ENCODE measurements at regions not wholly inside any gene's neighbourhood (a gene's known extent, or its start where the extent isn't known, plus 50 kb on each side); places are given as distances from the start of the nearest gene placed in this dataset.

- TF ChIP-seq USF2 (IDR thresholded peaks at IDR 0.05), result no peak
- no peak for TF ChIP-seq EHMT2 (IDR thresholded peaks at IDR 0.05; ENCODE audit: low read depth)
- TF ChIP-seq, protein P1, sequence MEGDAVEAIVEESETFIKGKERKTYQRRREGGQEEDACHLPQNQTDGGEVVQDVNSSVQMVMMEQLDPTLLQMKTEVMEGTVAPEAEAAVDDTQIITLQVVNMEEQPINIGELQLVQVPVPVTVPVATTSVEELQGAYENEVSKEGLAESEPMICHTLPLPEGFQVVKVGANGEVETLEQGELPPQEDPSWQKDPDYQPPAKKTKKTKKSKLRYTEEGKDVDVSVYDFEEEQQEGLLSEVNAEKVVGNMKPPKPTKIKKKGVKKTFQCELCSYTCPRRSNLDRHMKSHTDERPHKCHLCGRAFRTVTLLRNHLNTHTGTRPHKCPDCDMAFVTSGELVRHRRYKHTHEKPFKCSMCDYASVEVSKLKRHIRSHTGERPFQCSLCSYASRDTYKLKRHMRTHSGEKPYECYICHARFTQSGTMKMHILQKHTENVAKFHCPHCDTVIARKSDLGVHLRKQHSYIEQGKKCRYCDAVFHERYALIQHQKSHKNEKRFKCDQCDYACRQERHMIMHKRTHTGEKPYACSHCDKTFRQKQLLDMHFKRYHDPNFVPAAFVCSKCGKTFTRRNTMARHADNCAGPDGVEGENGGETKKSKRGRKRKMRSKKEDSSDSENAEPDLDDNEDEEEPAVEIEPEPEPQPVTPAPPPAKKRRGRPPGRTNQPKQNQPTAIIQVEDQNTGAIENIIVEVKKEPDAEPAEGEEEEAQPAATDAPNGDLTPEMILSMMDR (IDR thresholded peaks at IDR 0.05), result no peak
- no peak for TF ChIP-seq EP300 (IDR thresholded peaks at IDR 0.05)
- TF ChIP-seq POLR2A (IDR thresholded peaks at IDR 0.05; ENCODE audit: low read length), result no peak
- TF ChIP-seq SMC3 (IDR thresholded peaks at IDR 0.05), result no peak
Observed at GRCh38 chr3:104298662-104299061, 1068.0 kb upstream of the ALCAM start.

Data from A549 (cell line).